Sigmoid colon (tissue), 6 donors: ENCODE measurements at regions not wholly inside any gene's neighbourhood (a gene's known extent, or its start where the extent isn't known, plus 50 kb on each side); places are given as distances from the start of the nearest gene placed in this dataset.

Experiments
- DNase-seq: peaks from one replicate; pipeline ENCODE4 v3.0.0-alpha.2; 2019
- H3K27ac ChIP-seq, 4 donors: fragments of 200-600 bp; sonication (generic); one replicate each; pipeline ENCODE4 v1.5.1; 2016 to 2019; ENCODE audit warnings: mild to moderate bottlenecking in 1 of 4
- H3K27me3 ChIP-seq, 3 donors: fragments of 200-600 bp; sonication (generic); one replicate each; pipeline ENCODE4 v1.5.1; 2019; ENCODE audit warnings: mild to moderate bottlenecking in 1 of 3
- H3K36me3 ChIP-seq, 4 donors: fragments of 200-600 bp; sonication (generic); one replicate each; pipeline ENCODE4 v1.5.1; 2016 to 2019
- H3K4me1 ChIP-seq, 4 donors: fragments of 200-600 bp; sonication (generic); one replicate each; pipeline ENCODE4 v1.5.1; 2017 to 2019
- H3K4me3 ChIP-seq, 4 donors: fragments of 200-600 bp; sonication (generic); one replicate each; pipeline ENCODE4 v1.5.1; 2017 to 2019; ENCODE audit warnings: mild to moderate bottlenecking in 2 of 4, moderate library complexity in 1 of 4
- H3K9me3 ChIP-seq, 4 donors: fragments of 200-600 bp in 3 of 4; sonication (generic) in 3 of 4; one replicate each; pipeline versions ENCODE4 v1.5.1 to v1.6.1; 2013 to 2019
- CTCF ChIP-seq, 4 experiments: fragments of 450-650 bp in 3 of 4; fragments of 200-600 bp in 1 of 4; IDR thresholded peaks; one replicate each; pipeline ENCODE4 v1.5.1; 2016 to 2019; ENCODE audit warnings: antibody characterized with exemption in 4 of 4, mild to moderate bottlenecking in 3 of 4, moderate library complexity in 2 of 4
- EP300 ChIP-seq, 4 donors: sonication (generic); formaldehyde crosslinking; IDR thresholded peaks; one replicate each; pipeline ENCODE4 v1.6.1; 2017; ENCODE audit warnings: antibody characterized with exemption in 4 of 4
- POLR2A ChIP-seq, 2 donors: fragments of 450-650 bp; IDR thresholded peaks; one replicate each; pipeline ENCODE4 v1.6.1; 2016; ENCODE audit warnings: antibody characterized with exemption in 2 of 2, mild to moderate bottlenecking in 2 of 2, moderate library complexity in 2 of 2
- POLR2AphosphoS5 ChIP-seq, 4 donors: sonication (generic); formaldehyde crosslinking; IDR thresholded peaks; one replicate each; pipeline ENCODE4 v1.6.1; 2017; ENCODE audit warnings: antibody characterized with exemption in 4 of 4
- WGBS, 2 donors: extraction: QIAGEN DNeasy Blood & Tissue Kit; methylation state at CpG; one replicate each; pipeline ENCODE4 v1.1.7; 2013; 5-methylcytosine and 5-hydroxymethylcytosine counted together
- intact Hi-C: fragments of 100-400 bp; cut with DNase I; formaldehyde crosslinking; loops from one replicate; pipeline ENCODE4 v1.15.1; 2023
- donor health status: healthy with polysubstance abuse.
- donor health status: healthy.

- DNase-seq: no peak
- TF ChIP-seq EP300 (IDR thresholded peaks at IDR 0.05) (no peak), POLR2A (IDR thresholded peaks at IDR 0.05) (no peak), POLR2AphosphoS5 (IDR thresholded peaks at IDR 0.05) (no peak), CTCF (IDR thresholded peaks at IDR 0.05) (no peak)
- Histone ChIP-seq H3K4me3 (no peak overlapping the region), H3K4me1 (no peaks in the 10 kb centered on the region), H3K27ac (no peak overlapping the region), H3K36me3 (no peaks in the 10 kb centered on the region), H3K9me3 (no peaks in the 10 kb centered on the region), H3K27me3 (no peaks in the 10 kb centered on the region)
- WGBS, 2 donors: 42 to 50% methylated on average over 3 of the region's 3 CpGs
- intact Hi-C loops: no loop called here
Measured at GRCh38 chr4:138816875-138817274, 198.7 kb upstream of the NOCT start.

- Histone ChIP-seq H3K27me3 (no peaks in the 10 kb centered on the region), H3K4me1 (no peaks in the 10 kb centered on the region), H3K36me3 (no peaks in the 10 kb centered on the region), H3K27ac (no peak overlapping the region), H3K9me3 (no peaks in the 10 kb centered on the region), H3K4me3 (no peak overlapping the region)
- intact Hi-C loops: no loop called here
- WGBS, 2 donors: 60 to 78% methylated on average over 2 of the region's 2 CpGs
- TF ChIP-seq POLR2AphosphoS5 (IDR thresholded peaks at IDR 0.05) (no peak), POLR2A (IDR thresholded peaks at IDR 0.05) (no peak), EP300 (IDR thresholded peaks at IDR 0.05) (no peak), CTCF (IDR thresholded peaks at IDR 0.05) (no peak)
- DNase-seq: no peak
Measured at GRCh38 chr4:138815811-138816210, 199.8 kb upstream of the NOCT start.

GRCh38 chr4:138805736-138806135 lies 209.8 kb upstream of the NOCT start:
- H3K4me3 ChIP-seq: no peak overlapping the region

GRCh38 chr4:138804711-138805110 lies 210.9 kb upstream of the NOCT start:
- 16 to 17% methylated on average over 9 of the region's 9 CpGs for WGBS, 2 donors
- no peaks in the 10 kb centered on the region for H3K4me1 ChIP-seq
- TF ChIP-seq EP300 (IDR thresholded peaks at IDR 0.05) (no peak), CTCF (IDR thresholded peaks at IDR 0.05) (no peak), POLR2AphosphoS5 (IDR thresholded peaks at IDR 0.05) (no peak), POLR2A (IDR thresholded peaks at IDR 0.05) (no peak)
- H3K27ac ChIP-seq: no peak overlapping the region
- no peak overlapping the region for H3K4me3 ChIP-seq
- H3K9me3 ChIP-seq: no peaks in the 10 kb centered on the region
- no peaks in the 10 kb centered on the region for H3K36me3 ChIP-seq
- H3K27me3 ChIP-seq: peaks cover 0 to 9% (median 0%) of the 10 kb centered on the region in 3 donors
- intact Hi-C loops: no loop called here
- no peak for DNase-seq

More at GRCh38 chr4:138805736-138806135, 209.8 kb upstream of the NOCT start:
- TF ChIP-seq EP300 (IDR thresholded peaks at IDR 0.05): no peak
- WGBS, 2 donors: 79 to 83% methylated on average over 4 of the region's 4 CpGs
- no peaks in the 10 kb centered on the region for H3K36me3 ChIP-seq
- no peak overlapping the region for H3K27ac ChIP-seq
- intact Hi-C loops: no loop called here
- no peaks in the 10 kb centered on the region for H3K4me1 ChIP-seq
- no peak for DNase-seq
- no peaks in the 10 kb centered on the region for H3K9me3 ChIP-seq
- peaks cover 0 to 9% (median 0%) of the 10 kb centered on the region in 3 donors for H3K27me3 ChIP-seq

- Histone ChIP-seq H3K36me3 (no peaks in the 10 kb centered on the region), H3K27ac (no peak overlapping the region), H3K27me3 (peaks cover 0 to 9% (median 0%) of the 10 kb centered on the region in 3 donors), H3K4me1 (no peaks in the 10 kb centered on the region), H3K9me3 (no peaks in the 10 kb centered on the region), H3K4me3 (no peak overlapping the region)
- 79 to 86% methylated on average over 4 of the region's 4 CpGs for WGBS, 2 donors
- TF ChIP-seq POLR2A (IDR thresholded peaks at IDR 0.05) (no peak), POLR2AphosphoS5 (IDR thresholded peaks at IDR 0.05) (no peak), CTCF (IDR thresholded peaks at IDR 0.05) (no peak), EP300 (IDR thresholded peaks at IDR 0.05) (no peak)
- intact Hi-C loops: no loop called here
- no peak for DNase-seq
Measured at GRCh38 chr4:138803051-138803450, 212.5 kb upstream of the NOCT start.
